Glutamatergic neuron (in vitro differentiated cells): ENCODE measurements at regions not wholly inside any gene's neighbourhood (a gene's known extent, or its start where the extent isn't known, plus 50 kb on each side); places are given as distances from the start of the nearest gene placed in this dataset.
"Not testable (repeated sequence)": the region's sequence is repeated elsewhere in the genome, so short reads cannot be mapped to it uniquely, and the experiment has no call there.

Experiments used
- DNase-seq: peaks from one replicate; pipeline ENCODE4 v3.0.0; 2022
- H3K27ac Mint-ChIP-seq: one replicate; pipeline ENCODE4 v1.8.0; 2020; ENCODE audit warnings: mild to moderate bottlenecking, mixed read lengths, inconsistent platforms; ENCODE audit not compliant: unreplicated experiment
- H3K27me3 Mint-ChIP-seq: one replicate; pipeline ENCODE4 v1.8.0; 2020; ENCODE audit warnings: mild to moderate bottlenecking, moderate library complexity, mixed read lengths, inconsistent platforms; ENCODE audit not compliant: unreplicated experiment
- H3K36me3 Mint-ChIP-seq: one replicate; pipeline ENCODE4 v1.8.0; 2020; ENCODE audit warnings: mild to moderate bottlenecking, mixed read lengths, inconsistent platforms; ENCODE audit not compliant: unreplicated experiment
- H3K4me1 Mint-ChIP-seq: one replicate; pipeline ENCODE4 v1.8.0; 2020; ENCODE audit warnings: mild to moderate bottlenecking, low read depth, mixed read lengths, inconsistent platforms; ENCODE audit not compliant: unreplicated experiment
- H3K4me3 Mint-ChIP-seq: one replicate; pipeline ENCODE4 v1.8.0; 2020; ENCODE audit warnings: mild to moderate bottlenecking, mixed read lengths, inconsistent platforms; ENCODE audit not compliant: unreplicated experiment
- H3K9me3 Mint-ChIP-seq: one replicate; pipeline ENCODE4 v1.8.0; 2020; ENCODE audit warnings: mild to moderate bottlenecking, moderate library complexity, mixed read lengths, inconsistent platforms; ENCODE audit not compliant: unreplicated experiment
- CTCF ChIP-seq: fragments of 200-600 bp; sonication (generic); IDR thresholded peaks from one replicate; pipeline ENCODE4 v1.5.0; 2021; ENCODE audit not compliant: partially characterized antibody, unreplicated experiment

GRCh38 chr12:25886396-25886795, 72.1 kb upstream of the RASSF8 start:
- TF ChIP-seq CTCF: no peak
- no peak for DNase-seq
- H3K27me3 Mint-ChIP-seq: no peaks in the 10 kb centered on the region
- no peak overlapping the region for H3K4me3 Mint-ChIP-seq
- no peaks in the 10 kb centered on the region for H3K4me1 Mint-ChIP-seq
- no peaks in the 10 kb centered on the region for H3K9me3 Mint-ChIP-seq
- no peak overlapping the region for H3K27ac Mint-ChIP-seq
- peaks cover 4% of the 10 kb centered on the region for H3K36me3 Mint-ChIP-seq

GRCh38 chr12:25887367-25887766, 71.1 kb upstream of the RASSF8 start:
- H3K9me3 Mint-ChIP-seq: no peaks in the 10 kb centered on the region
- H3K4me1 Mint-ChIP-seq: no peaks in the 10 kb centered on the region
- no peak for TF ChIP-seq CTCF
- H3K27ac Mint-ChIP-seq: no peak overlapping the region
- DNase-seq: no peak
- peaks cover 4% of the 10 kb centered on the region for H3K36me3 Mint-ChIP-seq
- no peaks in the 10 kb centered on the region for H3K27me3 Mint-ChIP-seq
- H3K4me3 Mint-ChIP-seq: no peak overlapping the region

GRCh38 chr12:25889185-25889584, 69.3 kb upstream of the RASSF8 start:
- H3K27ac Mint-ChIP-seq: no peak overlapping the region
- H3K9me3 Mint-ChIP-seq: no peaks in the 10 kb centered on the region
- H3K27me3 Mint-ChIP-seq: no peaks in the 10 kb centered on the region
- peaks cover 4% of the 10 kb centered on the region for H3K36me3 Mint-ChIP-seq
- TF ChIP-seq CTCF: no peak
- no peak for DNase-seq
- H3K4me3 Mint-ChIP-seq: no peak overlapping the region
- no peaks in the 10 kb centered on the region for H3K4me1 Mint-ChIP-seq

- not testable (repeated sequence) for H3K4me1 Mint-ChIP-seq, H3K4me3 Mint-ChIP-seq, H3K36me3 Mint-ChIP-seq, DNase-seq, H3K9me3 Mint-ChIP-seq, H3K27ac Mint-ChIP-seq, H3K27me3 Mint-ChIP-seq
Observed at GRCh38 chr12:25891095-25891494, 67.4 kb upstream of the RASSF8 start.

GRCh38 chr12:25894759-25895158, 63.7 kb upstream of the RASSF8 start:
- TF ChIP-seq CTCF: no peak
- Mint-ChIP-seq H3K27me3 (no peaks in the 10 kb centered on the region), H3K4me3 (no peak overlapping the region), H3K36me3 (peaks cover 8% of the 10 kb centered on the region), H3K27ac (no peak overlapping the region), H3K9me3 (no peaks in the 10 kb centered on the region), H3K4me1 (no peaks in the 10 kb centered on the region)
- no peak for DNase-seq

- DNase-seq: no peak
- H3K4me3 Mint-ChIP-seq: no peak overlapping the region
- H3K27ac Mint-ChIP-seq: no peak overlapping the region
- H3K27me3 Mint-ChIP-seq: no peaks in the 10 kb centered on the region
- H3K4me1 Mint-ChIP-seq: no peaks in the 10 kb centered on the region
- TF ChIP-seq CTCF: no peak
- H3K36me3 Mint-ChIP-seq: peaks cover 4% of the 10 kb centered on the region
- H3K9me3 Mint-ChIP-seq: no peaks in the 10 kb centered on the region
Observed at GRCh38 chr12:25896981-25897380, 61.5 kb upstream of the RASSF8 start.
